RWPE2 (cell line): ENCODE measurements at regions not wholly inside any gene's neighbourhood (a gene's known extent, or its start where the extent isn't known, plus 50 kb on each side); places are given as distances from the start of the nearest gene placed in this dataset.

Experiments
- ATAC-seq: fragments of 200-7000 bp; cut with Tn5 transposase; 3 replicates; pipeline ENCODE4 v1.9.1; 2021; ENCODE audit warnings: low read depth
- DNase-seq: peaks from one replicate; pipeline ENCODE4 v3.0.0-alpha.2; 2020; ENCODE audit warnings: low spot score
- H3K27ac ChIP-seq: fragments of 450-650 bp; 2 replicates; pipeline ENCODE4 v1.5.1; 2017; ENCODE audit warnings: mild to moderate bottlenecking; ENCODE audit not compliant: poor library complexity, severe bottlenecking
- H3K27me3 ChIP-seq: fragments of 250-450 bp; sonication (Bioruptor Pico); 2 replicates; pipeline ENCODE4 v1.5.1; 2021; ENCODE audit warnings: mild to moderate bottlenecking, moderate library complexity; ENCODE audit not compliant: insufficient read depth, poor library complexity, severe bottlenecking
- H3K36me3 ChIP-seq: fragments of 250-450 bp; sonication (Bioruptor Pico); 2 replicates; pipeline ENCODE4 v1.5.1; 2020; ENCODE audit warnings: low read depth, mild to moderate bottlenecking, moderate library complexity
- H3K4me1 ChIP-seq: fragments of 250-450 bp; sonication (Bioruptor Pico); 2 replicates; pipeline ENCODE4 v1.5.1; 2021; ENCODE audit warnings: mild to moderate bottlenecking, moderate library complexity; ENCODE audit not compliant: insufficient read depth, poor library complexity, severe bottlenecking
- H3K4me3 ChIP-seq: fragments of 250-450 bp; sonication (Bioruptor Pico); 2 replicates; pipeline ENCODE4 v1.5.1; 2021; ENCODE audit warnings: mild to moderate bottlenecking, moderate library complexity; ENCODE audit not compliant: severe bottlenecking
- H3K9me3 ChIP-seq: fragments of 250-450 bp; sonication (Bioruptor Pico); 2 replicates; pipeline ENCODE4 v1.5.1; 2021; ENCODE audit warnings: mild to moderate bottlenecking, moderate library complexity; ENCODE audit not compliant: severe bottlenecking
- CTCF ChIP-seq: fragments of 450-650 bp; IDR thresholded peaks from one replicate; pipeline ENCODE4 v1.5.1; 2017; ENCODE audit warnings: mild to moderate bottlenecking, moderate library complexity; ENCODE audit not compliant: poor library complexity, severe bottlenecking

GRCh38 chr2:34110392-34110791, 511.3 kb upstream of the FAM98A start:
- Histone ChIP-seq H3K36me3 (no peaks in the 10 kb centered on the region), H3K27me3 (no peaks in the 10 kb centered on the region), H3K4me1 (peaks cover 15% of the 10 kb centered on the region), H3K9me3 (no peaks in the 10 kb centered on the region), H3K4me3 (no peak overlapping the region), H3K27ac (no peak overlapping the region)
- TF ChIP-seq CTCF, result no peak
- ATAC-seq (no peak), DNase-seq (no peak)

DNA sequence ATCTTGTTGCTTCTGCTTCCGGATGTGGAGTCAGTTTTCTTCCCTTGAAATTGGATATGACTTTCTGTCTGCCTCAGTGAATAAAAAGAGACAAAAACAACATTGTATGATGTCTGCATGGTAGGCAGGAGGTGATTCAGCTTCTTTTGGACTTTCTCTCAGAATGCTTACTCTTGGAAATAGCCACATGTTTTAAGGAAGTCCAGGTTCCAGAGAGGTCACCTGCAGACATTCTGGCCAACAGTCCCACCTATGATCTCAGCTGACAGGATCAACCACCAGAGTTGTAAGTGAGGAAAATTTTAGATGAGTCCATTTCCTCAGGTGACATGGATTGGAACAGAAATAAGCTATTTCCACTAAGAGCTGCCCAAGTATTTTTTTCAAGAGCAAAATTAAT, 508.7 kb upstream of the FAM98A start:
- Histone ChIP-seq H3K36me3 (no peaks in the 10 kb centered on the region), H3K9me3 (no peaks in the 10 kb centered on the region), H3K4me1 (peaks cover 29% of the 10 kb centered on the region), H3K27me3 (no peaks in the 10 kb centered on the region), H3K4me3 (no peak overlapping the region), H3K27ac (no peak overlapping the region)
- DNase-seq (no peak), ATAC-seq (no peak)
- no peak for TF ChIP-seq CTCF

DNA sequence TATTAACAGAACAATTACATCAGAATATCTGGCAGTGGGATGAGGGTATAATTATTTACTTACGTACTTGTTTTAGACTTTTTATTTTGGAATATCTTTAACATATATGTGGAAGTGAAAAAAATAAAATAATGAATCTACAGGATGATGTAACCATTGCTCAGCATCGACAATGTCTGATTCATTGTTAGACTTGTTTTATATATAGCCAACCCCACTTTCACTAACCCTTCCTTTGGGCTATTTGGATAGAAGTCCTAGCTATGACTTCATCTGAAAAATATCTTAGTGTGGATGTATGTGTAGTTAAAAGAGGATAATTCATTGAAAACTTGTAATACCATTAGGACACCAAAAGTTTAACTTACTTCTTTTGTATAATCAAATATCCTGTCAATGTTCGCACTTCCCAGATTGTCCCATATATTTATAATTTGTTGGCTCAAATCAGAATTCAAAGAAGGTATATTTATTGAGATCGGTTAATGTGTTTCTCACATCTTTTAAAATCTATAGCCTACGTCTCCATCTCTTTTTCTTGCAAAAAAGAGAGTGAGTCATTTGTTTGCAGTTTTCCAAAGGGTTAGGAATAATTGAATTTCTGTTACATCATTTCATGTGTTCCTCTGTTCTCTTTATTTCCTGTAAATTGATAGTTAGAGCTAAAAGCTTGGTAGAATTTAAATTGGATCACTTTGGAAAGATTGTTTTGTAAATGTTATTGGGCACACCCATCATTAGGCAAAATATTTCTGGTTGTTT, 506.1 kb upstream of the FAM98A start:
- no peak for DNase-seq
- H3K27ac ChIP-seq, result peak overlapping the region; percentile 73
- TF ChIP-seq CTCF, result no peak

DNA sequence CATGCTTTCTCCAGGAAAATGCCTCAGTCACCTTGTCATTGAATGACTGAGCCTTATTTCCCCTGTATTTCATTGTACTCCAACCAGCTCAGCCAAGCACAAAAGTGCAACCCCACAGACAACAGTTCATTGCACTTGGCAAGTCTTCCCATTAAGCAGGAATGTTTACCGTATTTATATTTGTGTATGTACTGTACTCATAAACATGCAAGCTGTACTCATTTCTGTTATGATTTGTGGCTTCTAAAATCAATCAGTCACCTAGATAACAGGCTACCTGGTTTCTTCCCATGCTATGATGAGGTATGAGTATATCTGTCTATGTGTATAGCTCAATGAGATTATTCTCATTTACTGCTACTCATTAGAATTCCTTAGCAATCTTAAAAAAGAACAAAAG, 505.5 kb upstream of the FAM98A start:
- H3K4me3 ChIP-seq, result no peak overlapping the region
- no peak for TF ChIP-seq CTCF
- ATAC-seq, result peak; percentile 67
- no peaks in the 10 kb centered on the region for H3K27me3 ChIP-seq
- no peaks in the 10 kb centered on the region for H3K36me3 ChIP-seq
- no peaks in the 10 kb centered on the region for H3K9me3 ChIP-seq
- peaks cover 36% of the 10 kb centered on the region for H3K4me1 ChIP-seq
- H3K27ac ChIP-seq, result peak overlapping the region; percentile 73
- DNase-seq, result no peak

More for the DNA sequence above, 506.1 kb upstream of the FAM98A start:
- Histone ChIP-seq H3K27me3 (no peaks in the 10 kb centered on the region), H3K9me3 (no peaks in the 10 kb centered on the region), H3K4me3 (no peak overlapping the region), H3K4me1 (peaks cover 36% of the 10 kb centered on the region), H3K36me3 (no peaks in the 10 kb centered on the region)
- ATAC-seq, result peak; percentile 95

DNA sequence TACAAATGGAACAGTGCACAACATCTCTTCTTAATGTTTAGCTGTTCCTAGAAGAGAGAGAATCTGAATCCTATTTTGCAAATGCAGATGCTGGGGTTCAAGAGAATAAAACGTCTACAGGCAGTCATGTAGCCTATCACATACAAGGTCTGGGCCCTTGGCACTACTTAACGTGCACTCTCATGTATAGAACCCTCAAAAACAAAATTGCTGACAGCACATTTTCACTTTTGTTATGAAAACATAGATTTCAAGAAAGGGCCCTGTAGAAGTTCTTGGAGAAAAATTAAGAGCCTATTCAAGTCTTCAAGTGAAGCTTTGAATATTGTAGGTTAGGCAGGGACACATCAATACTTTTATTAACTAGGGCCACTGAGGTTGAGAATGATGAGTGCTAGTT, 504.3 kb upstream of the FAM98A start:
- H3K27me3 ChIP-seq, result no peaks in the 10 kb centered on the region
- no peak for TF ChIP-seq CTCF
- no peak overlapping the region for H3K27ac ChIP-seq
- DNase-seq, result no peak
- H3K36me3 ChIP-seq, result no peaks in the 10 kb centered on the region
- peaks cover 36% of the 10 kb centered on the region for H3K4me1 ChIP-seq
- H3K4me3 ChIP-seq, result no peak overlapping the region
- ATAC-seq, result no peak
- no peaks in the 10 kb centered on the region for H3K9me3 ChIP-seq
